HG02571 (cell line): ENCODE measurements at regions not wholly inside any gene's neighbourhood (a gene's known extent, or its start where the extent isn't known, plus 50 kb on each side); places are given as distances from the start of the nearest gene placed in this dataset.

Experiments
- ATAC-seq: cut with Tn5 transposase; IDR thresholded peaks from one replicate; pipeline ENCODE4 v1.9.1; 2021; ENCODE audit warnings: mild to moderate bottlenecking, moderate library complexity; ENCODE audit not compliant: unreplicated experiment

DNA sequence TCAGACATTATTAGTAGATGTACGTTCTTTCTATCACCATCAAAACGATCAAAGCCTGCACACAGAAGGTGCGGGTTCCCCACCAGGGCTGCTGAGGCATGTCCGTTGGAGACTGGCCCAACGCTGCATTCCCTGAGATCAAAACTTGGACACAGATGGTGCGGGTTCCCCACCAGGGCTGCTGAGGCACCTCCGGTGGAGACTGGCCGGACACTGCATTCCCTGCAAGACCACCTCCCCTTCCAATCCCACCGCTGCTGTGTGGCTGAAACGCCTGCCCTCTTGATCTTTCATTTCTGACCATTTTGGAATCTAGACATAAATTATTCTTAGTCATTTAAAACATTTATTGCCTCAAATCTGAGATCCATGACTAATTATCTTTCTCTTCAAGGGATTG lies 254.2 kb upstream of the SALL3 start:
- ATAC-seq, result no peak

DNA sequence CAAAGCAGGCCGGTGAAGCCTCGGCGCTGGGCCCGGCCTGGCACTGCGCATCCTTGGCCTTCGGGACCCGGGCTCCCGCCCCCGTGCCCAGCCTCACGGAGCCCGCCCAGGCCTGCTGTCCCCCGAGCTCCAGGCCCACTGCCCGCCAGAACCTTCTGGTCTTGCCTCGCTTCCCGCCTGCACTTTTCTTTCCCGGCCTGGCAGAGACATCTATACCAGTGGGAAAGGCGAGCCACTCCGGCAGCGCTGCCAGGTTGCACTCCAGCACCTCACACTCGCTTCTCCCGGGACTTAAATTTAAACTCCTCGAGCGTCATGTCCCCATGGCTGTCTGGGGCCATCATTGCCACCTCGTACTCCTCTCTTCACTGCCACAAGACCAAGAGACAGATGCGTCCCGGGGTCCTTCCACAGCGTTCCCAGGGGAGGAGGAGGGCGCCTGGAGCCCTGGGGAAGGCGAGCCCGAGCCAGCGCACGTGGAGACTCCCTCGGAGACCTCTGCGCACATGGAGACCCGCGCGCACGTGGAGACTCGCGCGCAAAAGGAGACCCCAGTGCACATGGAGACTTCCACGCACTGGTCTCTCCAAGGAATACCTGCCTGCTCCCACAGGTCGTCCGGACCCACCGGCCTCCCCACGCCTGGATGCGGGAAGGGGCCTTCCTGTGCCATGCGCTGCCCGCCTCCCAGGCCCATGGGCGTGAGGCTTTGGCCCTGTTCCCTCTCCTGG lies 253.1 kb upstream of the SALL3 start:
- ATAC-seq, result no peak

- no peak for ATAC-seq
Observed at GRCh38 chr18:78727057-78727739, 252.4 kb upstream of the SALL3 start.

DNA sequence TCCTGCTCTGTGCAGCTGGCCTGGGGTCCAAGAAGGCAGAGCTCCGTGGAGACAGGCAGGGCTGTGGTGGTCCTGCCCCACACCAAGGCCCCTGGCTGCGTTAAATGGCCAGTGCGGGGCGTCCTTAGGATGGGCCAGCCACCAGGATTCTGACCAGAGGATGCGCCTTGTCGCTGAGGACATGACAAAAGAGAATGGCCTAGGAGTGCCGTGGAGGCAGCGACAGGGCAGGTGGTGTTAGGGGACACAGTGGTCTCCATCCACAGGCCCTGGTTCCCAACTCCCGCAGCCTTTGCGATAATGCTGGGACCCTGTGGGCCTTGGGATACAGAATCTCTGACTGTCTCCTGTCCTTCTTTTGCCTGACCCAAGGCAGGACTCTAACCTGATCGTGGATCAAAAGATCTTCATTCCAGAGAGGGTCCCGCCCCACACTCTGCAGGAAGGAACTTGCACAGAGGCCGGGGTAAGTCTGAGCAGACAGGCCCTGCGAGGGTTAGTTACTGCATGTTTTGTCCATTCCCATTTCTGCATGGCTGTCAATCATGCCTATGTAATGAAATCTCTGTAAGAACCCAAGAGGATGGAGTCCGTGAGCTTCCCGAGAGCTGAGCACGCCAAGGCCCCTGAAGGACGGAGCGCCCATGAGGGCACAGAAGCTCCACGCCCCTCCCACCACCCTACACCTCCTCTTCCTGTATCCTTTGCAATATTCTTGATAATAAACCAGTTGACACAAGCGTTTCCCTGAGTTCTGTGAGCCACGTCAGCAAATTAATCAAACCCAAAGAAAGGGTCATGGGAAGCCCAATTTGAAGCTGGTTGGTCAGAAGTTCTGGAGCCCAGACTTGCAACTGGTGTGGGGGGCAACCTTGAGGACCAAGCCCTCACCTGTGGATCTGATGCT lies 251.5 kb upstream of the SALL3 start:
- no peak for ATAC-seq

- no peak for ATAC-seq
Observed at GRCh38 chr18:78728784-78729467, 250.7 kb upstream of the SALL3 start.

DNA sequence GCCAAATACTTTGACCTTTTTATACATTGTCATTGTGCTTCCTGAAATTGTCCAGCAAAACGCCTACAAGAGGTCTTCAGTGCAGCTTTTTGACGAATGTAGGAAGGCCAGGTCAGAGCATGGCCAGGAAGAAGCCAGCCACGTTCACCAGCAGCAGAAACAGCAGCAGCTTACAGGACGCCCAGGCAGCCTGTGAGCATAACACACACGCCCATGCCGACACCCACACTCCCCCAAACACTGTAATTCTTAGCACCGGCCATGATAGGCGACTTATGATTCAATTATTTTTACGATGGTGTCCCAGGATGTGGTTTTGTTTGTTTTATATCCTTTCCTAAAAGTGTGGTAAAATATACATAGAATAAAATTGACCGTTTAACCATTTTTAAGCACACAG lies 249.1 kb upstream of the SALL3 start:
- ATAC-seq, result no peak

DNA sequence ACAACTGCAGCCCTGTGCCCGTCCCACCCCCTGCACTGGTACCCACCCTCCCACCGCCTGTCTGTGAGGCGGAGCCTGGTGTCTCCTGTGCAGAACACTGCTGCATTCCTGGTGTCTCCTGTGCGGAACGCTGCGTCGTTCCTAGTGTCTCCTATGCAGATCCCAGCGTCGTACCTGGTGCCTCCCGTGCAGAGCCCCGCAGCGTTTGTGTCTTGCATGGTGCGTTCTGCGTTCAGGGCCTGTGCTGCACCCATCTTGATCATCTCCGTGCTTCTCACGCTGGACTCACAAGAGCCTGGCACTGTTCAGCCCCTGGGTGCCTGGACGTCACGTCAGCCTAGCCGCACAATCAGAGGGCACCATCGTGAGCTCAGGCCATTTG lies 248.6 kb upstream of the SALL3 start:
- ATAC-seq, result no peak

DNA sequence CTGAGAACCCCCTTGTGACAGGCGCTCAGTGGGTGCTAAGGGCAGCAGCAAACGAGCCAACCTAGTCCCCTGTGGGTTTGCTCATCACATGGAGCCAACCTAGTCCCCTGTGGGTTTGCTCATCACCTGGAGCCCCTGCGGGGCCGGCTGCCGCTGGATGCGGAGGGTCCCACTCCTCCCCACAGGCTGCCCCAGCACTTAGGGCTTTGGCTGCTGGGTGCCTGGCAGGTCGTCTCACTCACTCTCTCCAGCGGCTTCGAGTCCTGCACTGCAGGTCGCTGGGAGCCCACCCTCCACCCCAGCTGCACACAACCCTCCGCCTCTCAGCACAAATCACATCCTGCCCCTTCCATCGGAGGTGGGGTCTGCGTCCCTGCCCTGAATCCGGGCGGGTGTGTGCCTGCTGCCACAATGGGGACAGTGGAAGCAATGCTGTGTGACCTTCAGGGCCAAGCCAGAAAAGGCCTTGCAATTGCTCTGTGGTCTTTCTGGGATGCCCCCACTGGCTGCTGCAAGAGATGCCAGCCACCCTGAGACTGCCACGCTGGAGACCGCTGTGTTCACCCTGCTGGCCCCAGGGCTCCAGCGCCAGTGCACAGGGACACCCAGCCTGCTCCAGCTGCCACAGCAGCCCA lies 248.1 kb upstream of the SALL3 start:
- no peak for ATAC-seq

GRCh38 chr18:78732273-78733210 lies 247.1 kb upstream of the SALL3 start:
- no peak for ATAC-seq

GRCh38 chr18:78733762-78734613 lies 245.6 kb upstream of the SALL3 start:
- no peak for ATAC-seq

GRCh38 chr18:78734614-78734945 lies 245.0 kb upstream of the SALL3 start:
- ATAC-seq, result no peak

DNA sequence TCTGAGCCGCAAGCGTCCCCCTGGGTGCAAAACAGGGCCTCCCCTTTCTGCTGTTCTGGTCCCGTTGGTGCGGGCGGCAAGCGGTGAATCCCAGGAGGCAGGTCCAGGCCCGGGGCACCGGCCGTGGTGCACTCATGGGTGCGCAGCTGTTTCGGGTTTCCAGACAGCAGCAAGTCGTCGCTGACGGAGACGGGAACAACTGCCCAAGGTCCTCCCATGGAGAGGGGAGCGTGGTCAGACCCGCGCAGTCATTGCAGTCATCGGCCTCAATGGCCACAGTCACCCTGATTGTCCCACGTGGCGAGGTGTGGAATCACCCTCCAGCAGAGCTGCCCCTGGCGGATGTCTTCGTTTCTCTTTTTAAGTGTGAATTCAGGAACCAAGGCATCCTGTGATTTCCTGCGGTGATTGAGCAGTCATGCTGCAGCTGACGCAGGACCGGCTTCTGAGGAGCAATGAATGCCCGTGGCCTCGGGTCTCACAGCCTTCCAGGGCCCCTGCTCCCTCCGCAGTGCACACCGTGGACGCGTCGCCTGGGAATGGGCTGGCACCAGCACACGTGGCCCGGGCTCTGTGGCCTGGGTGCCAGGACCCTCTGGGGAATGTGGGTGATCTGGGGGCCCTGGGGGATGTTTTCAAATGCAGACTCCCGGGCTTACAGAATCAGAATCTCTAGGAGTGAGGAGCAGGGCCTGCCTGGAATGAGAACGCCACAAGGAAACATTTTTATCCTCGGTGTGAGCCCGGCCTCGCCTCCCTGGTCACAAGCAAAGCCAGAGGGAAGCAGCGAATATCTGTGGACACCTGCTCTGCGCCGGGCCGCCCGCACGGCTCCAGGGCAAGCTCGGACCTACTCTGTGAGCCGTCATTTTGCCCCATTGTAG lies 244.2 kb upstream of the SALL3 start:
- ATAC-seq, result no peak

- ATAC-seq, result no peak
Observed at GRCh38 chr18:78736015-78736690, 243.5 kb upstream of the SALL3 start.

GRCh38 chr18:78737006-78737915 lies 242.4 kb upstream of the SALL3 start:
- ATAC-seq, result no peak

- no peak for ATAC-seq
Observed at GRCh38 chr18:78738076-78738690, 241.4 kb upstream of the SALL3 start.

- no peak for ATAC-seq
Observed at GRCh38 chr18:78739115-78739514, 240.5 kb upstream of the SALL3 start.
